ENCODE measurements at regions not wholly inside any gene's neighbourhood (a gene's known extent, or its start where the extent isn't known, plus 50 kb on each side); places are given as distances from the start of the nearest gene placed in this dataset.

DNA sequence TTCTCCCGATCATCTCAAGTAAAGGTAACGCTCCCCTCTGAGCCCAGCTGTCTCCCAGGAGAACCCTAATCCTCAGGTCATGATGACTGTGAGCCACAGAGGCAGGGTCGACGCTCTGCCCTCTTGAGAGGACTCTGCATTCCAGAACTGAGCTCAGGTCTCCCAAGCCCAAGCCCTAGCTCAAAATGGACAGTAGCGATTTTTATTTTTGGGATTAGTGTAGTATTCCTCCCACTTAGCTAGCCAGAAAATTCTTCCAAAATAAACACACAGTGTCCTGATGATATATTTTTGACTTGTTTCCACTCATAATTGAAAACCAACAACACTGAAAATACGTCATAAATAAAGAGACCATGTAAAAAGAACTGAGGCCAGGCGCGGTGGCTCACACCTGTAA is 462.0 kb upstream of the MGMT start:
- Histone ChIP-seq H3K27me3 (ENCODE audit: control insufficient read depth in 2 of 2, insufficient read depth in 2 of 2, low read length in 2 of 2) (no peaks in the 10 kb centered on the region; a peak in 1 of 5 replicates), H2AFZ (ENCODE audit: low read depth, low read length) (no peak overlapping the region), H4K20me1 (replicated peaks; ENCODE audit: control insufficient read depth, insufficient read depth, low read length) (no peaks in the 10 kb centered on the region), H3K4me3 (no peak overlapping the region), H3K9me1 (ENCODE audit: control insufficient read depth, insufficient read depth, low read length) (no peaks in the 10 kb centered on the region), H3K9me3 (replicated peaks; ENCODE audit: control insufficient read depth, insufficient read depth, low read depth, low read length) (no peaks in the 10 kb centered on the region), H3K36me3 (ENCODE audit: control insufficient read depth, insufficient read depth, low read length) (no peaks in the 10 kb centered on the region), H3K4me2 (ENCODE audit: insufficient read depth, low read length) (no peak overlapping the region), H3K27ac (ENCODE audit: extremely low read depth, low read depth, low read length) (no peak overlapping the region), H3K79me2 (ENCODE audit: control insufficient read depth, insufficient read depth, low read length) (no peaks in the 10 kb centered on the region), H3K4me1 (replicated peaks in 1 of 2; ENCODE audit: control insufficient read depth in 2 of 2, insufficient read depth in 2 of 2, low read length in 2 of 2) (no peaks in the 10 kb centered on the region), H3K9ac (ENCODE audit: insufficient read depth in 1 of 2, low read depth in 2 of 2, low read length in 2 of 2) (no peak overlapping the region)
- ChIA-PET CTCF (ENCODE audit: low intra/inter-chr PET ratio) (no interaction called here), POLR2A (no interaction called here)
- FAIRE-seq (no peak), ATAC-seq (no peak), DNase-seq (ENCODE audit: extremely low read depth in 1 of 4, low spot score in 3 of 4) (no peak)
- BruUV-seq (replicated peaks): no TSS peak
- TF ChIP-seq SAFB (IDR thresholded peaks at IDR 0.05; ENCODE audit: borderline replicate concordance, low read depth, low read length) (no peak), TRIM24 (IDR thresholded peaks at IDR 0.05) (no peak)
- intact Hi-C loops (cut with micrococcal nuclease): no loop called here
- 0% methylated on average over 7 of the region's 8 CpGs for WGBS (ENCODE audit: insufficient coverage, low coverage, missing lambda C conversion rate)
- in situ Hi-C loops (cut with MboI): no loop called here

DNA sequence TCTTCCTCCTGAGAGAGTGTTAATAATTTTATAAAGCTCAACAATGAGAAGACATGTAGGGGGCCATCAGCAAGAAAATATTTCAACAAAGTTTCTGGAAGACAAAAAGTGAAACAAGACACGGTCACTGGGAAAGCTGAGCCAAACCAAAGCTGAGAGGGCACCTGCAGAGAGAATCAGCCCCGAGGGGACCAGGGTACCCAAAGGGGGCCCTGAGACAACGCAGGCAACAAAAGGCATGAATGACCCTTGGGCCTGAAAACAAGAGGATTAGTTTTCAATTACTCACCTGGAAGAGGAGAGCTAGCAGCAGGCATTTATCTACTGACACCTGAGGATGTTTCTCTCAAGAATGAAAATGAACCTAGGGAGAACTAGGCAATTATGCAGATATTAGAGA is 461.2 kb upstream of the MGMT start:
- TF ChIP-seq SIN3A (IDR thresholded peaks at IDR 0.05; ENCODE audit: borderline replicate concordance in 2 of 2, control insufficient read depth in 1 of 2, low read depth in 2 of 2, low read length in 2 of 2) (no peak), ZNF551 (CRISPR knock-in tag; IDR thresholded peaks at IDR 0.05) (no peak)
- CTCF ChIA-PET (ENCODE audit: low intra/inter-chr PET ratio): no interaction called here
- POLR2A ChIA-PET: interaction anchor here (0.8 kb wide), 1 partner anchor 10 kb away, joined by 3 read pairs; no protein-coding TSS in a partner anchor

More for the DNA sequence above, 461.2 kb upstream of the MGMT start:
- FAIRE-seq (no peak), DNase-seq (ENCODE audit: extremely low read depth in 1 of 4, low spot score in 3 of 4) (no peak), ATAC-seq (no peak)
- H3K4me2 ChIP-seq (ENCODE audit: insufficient read depth, low read length): no peak overlapping the region
- no TSS peak for BruUV-seq (replicated peaks)
- no peak overlapping the region for H3K4me3 ChIP-seq
- no peaks in the 10 kb centered on the region for H3K9me3 ChIP-seq (replicated peaks; ENCODE audit: control insufficient read depth, insufficient read depth, low read depth, low read length)
- H2AFZ ChIP-seq (ENCODE audit: low read depth, low read length): no peak overlapping the region
- in situ Hi-C loops (cut with MboI): no loop called here
- no peaks in the 10 kb centered on the region for H4K20me1 ChIP-seq (replicated peaks; ENCODE audit: control insufficient read depth, insufficient read depth, low read length)
- no peaks in the 10 kb centered on the region for H3K79me2 ChIP-seq (ENCODE audit: control insufficient read depth, insufficient read depth, low read length)
- intact Hi-C loops (cut with micrococcal nuclease): no loop called here
- no peaks in the 10 kb centered on the region for H3K4me1 ChIP-seq (replicated peaks in 1 of 2; ENCODE audit: control insufficient read depth in 2 of 2, insufficient read depth in 2 of 2, low read length in 2 of 2)
- H3K9ac ChIP-seq (ENCODE audit: insufficient read depth in 1 of 2, low read depth in 2 of 2, low read length in 2 of 2): no peak overlapping the region
- 0% methylated on average over 2 of the region's 3 CpGs for WGBS (ENCODE audit: insufficient coverage, low coverage, missing lambda C conversion rate)
- no peak overlapping the region for H3K27ac ChIP-seq (ENCODE audit: extremely low read depth, low read depth, low read length)
- H3K9me1 ChIP-seq (ENCODE audit: control insufficient read depth, insufficient read depth, low read length): no peaks in the 10 kb centered on the region
- H3K27me3 ChIP-seq (ENCODE audit: control insufficient read depth in 2 of 2, insufficient read depth in 2 of 2, low read length in 2 of 2): no peaks in the 10 kb centered on the region; a peak in 1 of 5 replicates
- no peaks in the 10 kb centered on the region for H3K36me3 ChIP-seq (ENCODE audit: control insufficient read depth, insufficient read depth, low read length)

All from K562 (cell line).